MCF 10A (cell line): ENCODE measurements at regions not wholly inside any gene's neighbourhood (a gene's known extent, or its start where the extent isn't known, plus 50 kb on each side); places are given as distances from the start of the nearest gene placed in this dataset.
A peak's percentile ranks its signal among the peaks of the same experiment; 100 is the strongest.

Experiments used
- BruUV-seq: library from RNA; stranded (reverse); fragments of 400-500 nt; replicated peaks from 2 replicates; lab custom pipeline; 2021; lab: Mats Ljungman, UMichigan
- CTCF ChIA-PET: fragments of 300-600 bp; sonication (Branson Sonifier 250); formaldehyde crosslinking; extraction: SDS; loops from one replicate; lab custom pipeline; 2021; ENCODE audit warnings: antibody characterized with exemption, inconsistent platforms; lab: Yijun Ruan, JAX
- POLR2A ChIA-PET: fragments of 300-600, 350-650 bp; sonication (Branson Sonifier 250); formaldehyde crosslinking; extraction: SDS; loops from one replicate; lab custom pipeline; 2020; ENCODE audit warnings: antibody characterized with exemption, inconsistent platforms; lab: Yijun Ruan, JAX
- DNase-seq: peaks from one replicate; pipeline ENCODE4 v3.0.0-alpha.2; 2018; ENCODE audit not compliant: unreplicated experiment
- H3K27ac Mint-ChIP-seq: one replicate; pipeline ENCODE4 v1.8.0; 2022; ENCODE audit warnings: mild to moderate bottlenecking, low read depth, mixed read lengths; ENCODE audit not compliant: unreplicated experiment
- H3K27me3 Mint-ChIP-seq: one replicate; pipeline ENCODE4 v1.8.0; 2022; ENCODE audit warnings: mixed read lengths; ENCODE audit not compliant: insufficient read depth, unreplicated experiment
- H3K36me3 Mint-ChIP-seq: one replicate; pipeline ENCODE4 v1.8.0; 2022; ENCODE audit warnings: mild to moderate bottlenecking, moderate library complexity, mixed read lengths; ENCODE audit not compliant: insufficient read depth, unreplicated experiment
- H3K4me1 Mint-ChIP-seq: one replicate; pipeline ENCODE4 v1.8.0; 2022; ENCODE audit warnings: mixed read lengths; ENCODE audit not compliant: insufficient read depth, unreplicated experiment
- H3K4me3 Mint-ChIP-seq: one replicate; pipeline ENCODE4 v1.8.0; 2022; ENCODE audit warnings: mild to moderate bottlenecking, moderate library complexity, mixed read lengths; ENCODE audit not compliant: unreplicated experiment
- H3K9me3 Mint-ChIP-seq: one replicate; pipeline ENCODE4 v1.8.0; 2022; ENCODE audit warnings: mixed read lengths; ENCODE audit not compliant: unreplicated experiment
- CTCF ChIP-seq: fragments of 200-600 bp; IDR thresholded peaks from one replicate; pipeline ENCODE4 v1.8.0; 2022; ENCODE audit warnings: antibody characterized with exemption, mild to moderate bottlenecking; ENCODE audit not compliant: unreplicated experiment
- intact Hi-C: fragments of 100-400 bp; cut with micrococcal nuclease; formaldehyde crosslinking; loops from 2 replicates; pipeline ENCODE4 v1.14.1; 2022

- Mint-ChIP-seq H3K27me3 (no peaks in the 10 kb centered on the region), H3K36me3 (no peaks in the 10 kb centered on the region), H3K4me1 (peaks cover 22% of the 10 kb centered on the region), H3K4me3 (peak overlapping the region; percentile 41), H3K9me3 (peaks cover 2% of the 10 kb centered on the region), H3K27ac (peak overlapping the region; percentile 92)
- TF ChIP-seq CTCF: no peak
- CTCF ChIA-PET: no interaction called here
- DNase-seq: peak; percentile 87
- POLR2A ChIA-PET: interaction anchor here (0.9 kb wide), 1 partner anchor 23 kb away, joined by 3 read pairs; no protein-coding TSS in a partner anchor
- BruUV-seq: no TSS peak
- intact Hi-C loops: loop anchor here (10.0 kb wide), 1 partner anchor 166 kb away; no protein-coding TSS in a partner anchor
Measured at GRCh38 chr6:1190366-1190765, 121.5 kb upstream of the FOXQ1 start.

GRCh38 chr6:1188199-1188598 lies 123.7 kb upstream of the FOXQ1 start:
- BruUV-seq: no TSS peak
- no peak overlapping the region for H3K4me3 Mint-ChIP-seq
- H3K27me3 Mint-ChIP-seq: no peaks in the 10 kb centered on the region
- H3K36me3 Mint-ChIP-seq: no peaks in the 10 kb centered on the region
- DNase-seq: no peak
- POLR2A ChIA-PET: interaction anchor here (0.5 to 4.1 kb wide), 11 partner anchors 11 to 126 kb away, joined by 3 to 12 read pairs (median 3); no protein-coding TSS in a partner anchor
- CTCF ChIA-PET: interaction anchor here (0.5 to 1.8 kb wide), 3 partner anchors 25 to 371 kb away, joined by 3 to 4 read pairs (median 4); partner anchors contain the start of gene FOXQ1
- intact Hi-C loops: no loop called here
- no peak overlapping the region for H3K27ac Mint-ChIP-seq
- H3K9me3 Mint-ChIP-seq: no peaks in the 10 kb centered on the region
- H3K4me1 Mint-ChIP-seq: peaks cover 22% of the 10 kb centered on the region
- TF ChIP-seq CTCF: no peak

GRCh38 chr6:1187293-1188131 lies 124.4 kb upstream of the FOXQ1 start:
- peak; percentile 16 for DNase-seq
- POLR2A ChIA-PET: interaction anchor here (0.5 to 4.1 kb wide), 14 partner anchors 10 to 126 kb away, joined by 3 to 12 read pairs (median 3); no protein-coding TSS in a partner anchor
- Mint-ChIP-seq H3K27ac (no peak overlapping the region), H3K27me3 (no peaks in the 10 kb centered on the region), H3K4me3 (no peak overlapping the region), H3K36me3 (no peaks in the 10 kb centered on the region), H3K4me1 (peaks cover 22% of the 10 kb centered on the region), H3K9me3 (no peaks in the 10 kb centered on the region)
- CTCF ChIA-PET: interaction anchor here (0.6 to 1.8 kb wide), 3 partner anchors 24 to 1801 kb away, joined by 4 to 5 read pairs (median 4); partner anchors contain the start of gene FOXQ1
- BruUV-seq: no TSS peak
- no peak for TF ChIP-seq CTCF
- intact Hi-C loops: no loop called here

GRCh38 chr6:1184318-1184717 lies 127.6 kb upstream of the FOXQ1 start:
- ChIA-PET POLR2A (interaction anchor here (0.8 to 4.1 kb wide), 2 partner anchors 13 to 48 kb away, joined by 3 to 12 read pairs; no protein-coding TSS in a partner anchor), CTCF (no interaction called here)
- intact Hi-C loops: no loop called here
- no TSS peak for BruUV-seq
- TF ChIP-seq CTCF: no peak
- H3K27ac Mint-ChIP-seq: no peak overlapping the region
- no peak overlapping the region for H3K4me3 Mint-ChIP-seq
- H3K4me1 Mint-ChIP-seq: peaks cover 13% of the 10 kb centered on the region
- no peaks in the 10 kb centered on the region for H3K27me3 Mint-ChIP-seq
- H3K36me3 Mint-ChIP-seq: no peaks in the 10 kb centered on the region
- H3K9me3 Mint-ChIP-seq: no peaks in the 10 kb centered on the region
- no peak for DNase-seq
